GM12878 (cell line): ENCODE measurements at regions not wholly inside any gene's neighbourhood (a gene's known extent, or its start where the extent isn't known, plus 50 kb on each side); places are given as distances from the start of the nearest gene placed in this dataset.

ENCODE experiments used
- ATAC-seq: fragments of 200-7000 bp; cut with Tn5 transposase; 3 replicates; pipeline ENCODE4 v1.9.1; 2020; ENCODE audit warnings: mild to moderate bottlenecking, moderate library complexity
- BruUV-seq: library from RNA; stranded (reverse); fragments of 400-500 nt; replicated peaks from 2 replicates; lab custom pipeline; 2021; lab: Mats Ljungman, UMichigan
- CTCF ChIA-PET: fragments of 300-600 bp; sonication (Branson Sonifier 250); formaldehyde crosslinking; extraction: SDS; loops from one replicate; lab custom pipeline; 2021; ENCODE audit warnings: inconsistent platforms; lab: Yijun Ruan, JAX
- POLR2A ChIA-PET: fragments of 350-600 bp; formaldehyde crosslinking; extraction: SDS; loops from one replicate; lab custom pipeline; 2021; ENCODE audit warnings: inconsistent platforms; lab: Charles Lee
- RAD21 ChIA-PET: fragments of 300-600 bp; sonication (Branson Sonifier 250); formaldehyde crosslinking; loops from one replicate; lab custom pipeline; 2023; ENCODE audit warnings: antibody characterized with exemption; ENCODE audit not compliant: unreplicated experiment; lab: Charles Lee
- SMC1A ChIA-PET: fragments of 300-600 bp; sonication (Branson Sonifier 250); formaldehyde crosslinking; loops from one replicate; lab custom pipeline; 2023; ENCODE audit not compliant: unreplicated experiment, uncharacterized antibody; lab: Charles Lee
- DNase-seq: peaks from one replicate; pipeline ENCODE4 v3.0.0-alpha.2; 2011; ENCODE audit warnings: low read depth, low spot score
- FAIRE-seq: peaks from 3 replicates; lab custom pipeline; 2011; peaks lifted over from hg19 to GRCh38; lab: Jason Lieb, UNC
- H2AFZ ChIP-seq: 2 replicates; pipeline ENCODE4 v1.6.0; 2011; ENCODE audit warnings: low read depth, low read length, control low read depth; ENCODE audit not compliant: control insufficient read depth
- H3K27ac ChIP-seq: 2 replicates; pipeline ENCODE4 v1.5.1; 2011; ENCODE audit warnings: control low read depth; ENCODE audit not compliant: control insufficient read depth, insufficient read depth
- H3K27me3 ChIP-seq, 2 experiments: replicated peaks in 1 of 2; 2 replicates each; pipeline versions ENCODE4 v1.6.0 to v1.6.1; 2011; ENCODE audit warnings: low read length in 1 of 2; ENCODE audit not compliant: control insufficient read depth in 2 of 2, insufficient read depth in 2 of 2
- H3K36me3 ChIP-seq, 2 experiments: 2 replicates each; pipeline ENCODE4 v1.5.1; 2011; ENCODE audit warnings: low read length in 1 of 2; ENCODE audit not compliant: control insufficient read depth in 2 of 2, insufficient read depth in 2 of 2
- H3K4me1 ChIP-seq: 2 replicates; pipeline ENCODE4 v1.6.1; 2011; ENCODE audit warnings: mild to moderate bottlenecking, low read length, moderate library complexity, mixed read lengths; ENCODE audit not compliant: control insufficient read depth, insufficient read depth
- H3K4me2 ChIP-seq: 2 replicates; pipeline ENCODE4 v1.6.0; 2011; ENCODE audit warnings: control low read depth; ENCODE audit not compliant: control insufficient read depth, insufficient read depth
- H3K4me3 ChIP-seq: fragments of 200-600 bp; sonication (generic); 2 replicates; pipeline ENCODE4 v1.5.1; 2016
- H3K79me2 ChIP-seq: 2 replicates; pipeline ENCODE4 v1.6.0; 2011; ENCODE audit warnings: low read length; ENCODE audit not compliant: control insufficient read depth, insufficient read depth
- H3K9ac ChIP-seq: 2 replicates; pipeline ENCODE4 v1.8.0; 2011; ENCODE audit warnings: low read length, control low read depth, mixed read lengths; ENCODE audit not compliant: control insufficient read depth, insufficient read depth
- H3K9me3 ChIP-seq: replicated peaks from 3 replicates; pipeline ENCODE4 v1.5.1; 2011; ENCODE audit warnings: mild to moderate bottlenecking, low read length; ENCODE audit not compliant: control insufficient read depth, insufficient read depth
- H4K20me1 ChIP-seq: 2 replicates; pipeline ENCODE4 v1.6.0; 2011; ENCODE audit not compliant: control insufficient read depth, insufficient read depth
- BHLHE40 ChIP-seq, 2 experiments: fragments of 450-650 bp in 1 of 2; IDR thresholded peaks; 2 replicates each; pipeline ENCODE4 v1.6.1; 2011 to 2017; ENCODE audit warnings: low read depth in 2 of 2, borderline replicate concordance in 1 of 2, improper control_type of control experiment in 1 of 2, low read length in 1 of 2, mild to moderate bottlenecking in 1 of 2
- BRCA1 ChIP-seq: IDR thresholded peaks from 2 replicates; pipeline ENCODE4 v1.6.1; 2011; ENCODE audit warnings: low read depth, low read length, improper control_type of control experiment
- CTCF ChIP-seq, 3 experiments: IDR thresholded peaks in 2 of 3; conservative IDR thresholded peaks in 1 of 3; 2 replicates each; pipeline ENCODE4 v1.5.1; 2011; ENCODE audit warnings: low read depth in 3 of 3, low read length in 3 of 3, mild to moderate bottlenecking in 3 of 3, control low read depth in 2 of 3, moderate library complexity in 2 of 3, inconsistent platforms in 1 of 3, mixed read lengths in 1 of 3; ENCODE audit not compliant: control insufficient read depth in 2 of 3, insufficient read depth in 1 of 3; ENCODE audit errors: extremely low read depth in 1 of 3
- EZH2 ChIP-seq: IDR thresholded peaks from 2 replicates; pipeline ENCODE4 v1.6.1; 2012; ENCODE audit warnings: low read depth, mild to moderate bottlenecking, control low read depth, inconsistent platforms, low read length, borderline replicate concordance; ENCODE audit not compliant: control insufficient read depth
- FOS ChIP-seq: IDR thresholded peaks from 3 replicates; pipeline ENCODE4 v1.6.1; 2011; ENCODE audit warnings: borderline replicate concordance; ENCODE audit not compliant: insufficient read length; ENCODE audit errors: extremely low read depth
- HDAC6 ChIP-seq: fragments of 200-600 bp; sonication (generic); IDR thresholded peaks from one replicate; pipeline ENCODE4 v1.8.0; 2017; ENCODE audit warnings: antibody characterized with exemption; ENCODE audit not compliant: unreplicated experiment
- IRF3 ChIP-seq: fragments of 450-650 bp; IDR thresholded peaks from 2 replicates; pipeline ENCODE4 v1.6.1; 2014; ENCODE audit warnings: mild to moderate bottlenecking
- JUNB ChIP-seq: IDR thresholded peaks from 2 replicates; pipeline ENCODE4 v1.6.1; 2016; ENCODE audit warnings: antibody characterized with exemption, mild to moderate bottlenecking
- PAX5 ChIP-seq: IDR thresholded peaks from 2 replicates; pipeline ENCODE4 v1.6.1; 2011; ENCODE audit warnings: low read depth, low read length, borderline replicate concordance
- POLR2AphosphoS2 ChIP-seq: IDR thresholded peaks from 2 replicates; pipeline ENCODE4 v1.6.1; 2011; ENCODE audit warnings: low read depth, mild to moderate bottlenecking, low read length, improper control_type of control experiment, moderate library complexity
- RAD51 ChIP-seq: fragments of 450-650 bp; IDR thresholded peaks from 2 replicates; pipeline ENCODE4 v1.6.1; 2016; ENCODE audit warnings: moderate library complexity, mild to moderate bottlenecking, inconsistent platforms
- RUNX3 ChIP-seq: IDR thresholded peaks from 2 replicates; pipeline ENCODE4 v1.6.1; 2012; ENCODE audit warnings: low read length, inconsistent platforms
- STAT3 ChIP-seq: IDR thresholded peaks from 2 replicates; pipeline ENCODE4 v1.6.1; 2011; ENCODE audit warnings: low read depth, low read length, improper control_type of control experiment
- TARDBP ChIP-seq: IDR thresholded peaks from 2 replicates; pipeline ENCODE4 v1.6.1; 2016; ENCODE audit warnings: borderline replicate concordance
- TCF12 ChIP-seq: IDR thresholded peaks from 2 replicates; pipeline ENCODE4 v1.6.1; 2011; ENCODE audit warnings: low read depth, mild to moderate bottlenecking, low read length
- ZBTB40 ChIP-seq: fragments of 450-650 bp; IDR thresholded peaks from 2 replicates; pipeline ENCODE4 v1.6.1; 2016; ENCODE audit warnings: mild to moderate bottlenecking, moderate library complexity, borderline replicate concordance
- in situ Hi-C: fragments of 300-500 bp; cut with MboI; formaldehyde crosslinking; loops from 9 replicates; pipeline ENCODE4 v1.14.3; 2018; ENCODE audit warnings: mixed read lengths
- intact Hi-C: fragments of 100-400 bp; cut with micrococcal nuclease; formaldehyde crosslinking; loops from one replicate; pipeline ENCODE4 v1.14.2; 2022; ENCODE audit not compliant: unreplicated experiment

- no peaks in the 10 kb centered on the region for H3K27me3 ChIP-seq
- H4K20me1 ChIP-seq = no peaks in the 10 kb centered on the region
- FAIRE-seq = no peak
- intact Hi-C loops (no loop called here), in situ Hi-C loops (no loop called here)
- SMC1A ChIA-PET = interaction anchor here (1.4 kb wide), 1 partner anchor 13 kb away, joined by 3 read pairs; no protein-coding TSS in a partner anchor
- H3K9me3 ChIP-seq = no peaks in the 10 kb centered on the region
- no peak overlapping the region for H3K4me3 ChIP-seq
- no peaks in the 10 kb centered on the region for H3K79me2 ChIP-seq
- no peaks in the 10 kb centered on the region for H3K36me3 ChIP-seq
- RAD21 ChIA-PET = no interaction called here
- H3K4me2 ChIP-seq = no peak overlapping the region
- CTCF ChIA-PET = no interaction called here
- no peak for TF ChIP-seq BHLHE40 (IDR thresholded peaks at IDR 0.05; ENCODE audit: borderline replicate concordance in 1 of 2, low read depth in 2 of 2, low read length in 1 of 2)
- no peak for TF ChIP-seq TARDBP
- TF ChIP-seq STAT3 = no peak
- no peak for TF ChIP-seq ZBTB40
- TF ChIP-seq POLR2AphosphoS2 = no peak
- no peak for TF ChIP-seq HDAC6
- TF ChIP-seq PAX5 = no peak
- TF ChIP-seq TCF12 = no peak
- TF ChIP-seq IRF3 = no peak
- no peak for TF ChIP-seq CTCF (IDR thresholded peaks at IDR 0.05 in 2 of 3, conservative IDR thresholded peaks at IDR 0.05 in 1 of 3; ENCODE audit: control insufficient read depth in 2 of 3, extremely low read depth in 1 of 3, insufficient read depth in 1 of 3, low read depth in 3 of 3, low read length in 3 of 3)
- no peak for TF ChIP-seq BRCA1
- no peak for TF ChIP-seq RAD51
- no peak for TF ChIP-seq FOS
- no peak for TF ChIP-seq JUNB
- no peak for TF ChIP-seq EZH2
- TF ChIP-seq RUNX3 = no peak
- POLR2A ChIA-PET = no interaction called here
- ATAC-seq = no peak
- no peak for DNase-seq
- no peak overlapping the region for H3K9ac ChIP-seq
- no peak overlapping the region for H2AFZ ChIP-seq
- BruUV-seq = no TSS peak
- H3K27ac ChIP-seq = no peak overlapping the region
- no peaks in the 10 kb centered on the region for H3K4me1 ChIP-seq
Measured at GRCh38 chr9:75505654-75506053, 384.8 kb upstream of the PCSK5 start.
